HuH-7.5 (cell line): ENCODE measurements at regions not wholly inside any gene's neighbourhood (a gene's known extent, or its start where the extent isn't known, plus 50 kb on each side); places are given as distances from the start of the nearest gene placed in this dataset.
A peak's percentile ranks its signal among the peaks of the same experiment; 100 is the strongest.
"Not testable (repeated sequence)": the region's sequence is repeated elsewhere in the genome, so short reads cannot be mapped to it uniquely, and the experiment has no call there.

ENCODE experiments used
- DNase-seq: peaks from one replicate; pipeline ENCODE4 v3.0.0; 2011; ENCODE audit warnings: low spot score

DNA sequence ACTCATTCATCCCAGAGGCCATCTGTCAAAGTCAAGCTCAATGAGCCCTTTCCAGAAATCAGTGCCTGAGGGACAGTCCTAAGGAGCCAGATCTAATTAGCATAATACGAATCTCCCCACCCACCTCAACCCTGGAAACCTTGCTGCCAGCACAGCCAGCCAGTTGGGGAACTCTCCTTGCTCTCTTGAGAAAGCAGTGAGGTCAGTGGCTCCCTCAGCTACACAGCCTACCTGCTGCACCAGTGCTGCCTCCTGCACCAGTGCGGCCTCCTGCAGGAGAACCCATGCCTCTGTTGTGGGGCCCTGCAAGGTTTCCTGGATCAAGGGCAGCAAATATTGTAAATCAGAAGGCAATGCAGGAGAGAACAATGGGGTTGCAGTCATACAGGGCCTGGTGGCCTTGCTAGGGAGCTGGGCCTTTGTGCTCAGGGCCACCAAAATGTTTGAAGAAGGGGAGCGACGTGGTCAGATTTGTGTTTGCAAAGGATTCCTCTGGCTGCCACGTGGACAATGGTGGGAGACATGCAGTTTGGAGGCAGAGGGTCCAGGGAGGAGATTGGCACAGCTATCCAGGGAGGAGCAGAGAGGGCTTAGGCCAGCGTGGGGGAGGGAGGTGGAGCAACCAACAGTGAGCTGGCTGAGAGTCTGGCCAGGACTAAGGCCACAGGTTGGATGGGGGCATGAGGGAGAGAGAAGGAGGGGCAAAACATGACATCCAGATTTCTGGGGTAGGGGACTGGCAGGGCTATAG is 124.3 kb upstream of the MAMLD1 start:
- no peak for DNase-seq

- no peak for DNase-seq
These were observed 123.0 kb upstream of the MAMLD1 start for GRCh38 chrX:150239946-150240642.

DNA sequence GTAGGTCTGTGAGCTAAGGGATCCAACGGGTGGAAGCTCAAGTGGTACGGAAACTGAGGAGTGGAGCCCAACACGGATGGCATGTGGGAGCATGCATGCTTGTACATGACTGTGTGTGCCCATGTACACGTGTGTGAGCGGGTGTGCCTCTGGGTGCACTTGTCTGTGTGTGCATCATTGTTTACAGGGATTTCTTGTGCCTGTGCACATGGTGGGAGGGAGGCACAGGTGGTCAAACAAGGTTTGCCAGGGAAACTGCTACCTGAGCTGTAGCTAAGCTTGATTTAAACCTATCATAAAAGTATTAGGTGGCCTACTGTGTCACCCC is 122.5 kb upstream of the MAMLD1 start:
- no peak for DNase-seq

- DNase-seq: no peak
These were observed 109.0 kb upstream of the MAMLD1 start for GRCh38 chrX:150253959-150254620.

GRCh38 chrX:150254909-150255308 is 108.2 kb upstream of the MAMLD1 start:
- DNase-seq: no peak

DNA sequence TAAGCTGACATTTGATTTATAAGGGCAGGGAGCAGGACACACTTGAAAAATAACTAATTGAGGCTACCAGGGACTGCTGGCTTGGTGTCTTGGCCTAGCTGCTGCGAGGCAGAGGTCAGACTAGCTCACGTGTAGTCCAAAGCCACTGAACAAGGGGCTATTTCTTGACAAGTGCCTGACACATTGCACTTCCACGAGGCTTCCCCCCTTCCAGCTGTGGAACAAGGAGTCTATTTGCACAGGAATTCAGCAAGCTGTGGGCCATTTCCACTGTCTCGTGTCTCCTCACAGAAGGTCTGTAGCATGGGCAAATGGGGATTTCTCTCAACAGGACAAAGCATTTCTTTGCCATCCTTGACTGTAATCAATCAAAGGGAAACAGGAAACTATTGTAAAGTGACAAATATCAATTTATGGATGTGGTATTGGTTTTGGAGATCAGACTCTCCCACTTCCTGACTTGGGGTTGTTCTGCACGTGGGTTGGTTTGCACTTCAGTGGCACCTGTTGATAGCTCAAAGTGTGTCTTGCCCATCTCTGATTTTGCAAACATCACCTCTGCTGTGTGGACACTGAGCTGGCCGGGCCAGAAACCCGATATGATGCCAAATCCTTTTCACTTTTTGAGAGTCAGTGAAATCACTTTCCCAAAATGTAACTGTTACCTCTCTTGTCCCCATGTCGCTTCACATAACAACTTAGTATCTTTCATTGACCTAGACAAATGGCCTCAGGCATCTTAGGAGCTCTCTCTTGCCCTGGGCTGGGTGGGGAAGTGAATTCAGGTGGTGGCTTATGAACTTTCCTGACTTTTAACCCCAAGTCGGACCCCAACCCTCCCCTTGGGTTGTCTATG is 107.4 kb upstream of the MAMLD1 start:
- no peak for DNase-seq

- no peak for DNase-seq
These were observed 106.8 kb upstream of the MAMLD1 start for GRCh38 chrX:150256297-150256650.

DNA sequence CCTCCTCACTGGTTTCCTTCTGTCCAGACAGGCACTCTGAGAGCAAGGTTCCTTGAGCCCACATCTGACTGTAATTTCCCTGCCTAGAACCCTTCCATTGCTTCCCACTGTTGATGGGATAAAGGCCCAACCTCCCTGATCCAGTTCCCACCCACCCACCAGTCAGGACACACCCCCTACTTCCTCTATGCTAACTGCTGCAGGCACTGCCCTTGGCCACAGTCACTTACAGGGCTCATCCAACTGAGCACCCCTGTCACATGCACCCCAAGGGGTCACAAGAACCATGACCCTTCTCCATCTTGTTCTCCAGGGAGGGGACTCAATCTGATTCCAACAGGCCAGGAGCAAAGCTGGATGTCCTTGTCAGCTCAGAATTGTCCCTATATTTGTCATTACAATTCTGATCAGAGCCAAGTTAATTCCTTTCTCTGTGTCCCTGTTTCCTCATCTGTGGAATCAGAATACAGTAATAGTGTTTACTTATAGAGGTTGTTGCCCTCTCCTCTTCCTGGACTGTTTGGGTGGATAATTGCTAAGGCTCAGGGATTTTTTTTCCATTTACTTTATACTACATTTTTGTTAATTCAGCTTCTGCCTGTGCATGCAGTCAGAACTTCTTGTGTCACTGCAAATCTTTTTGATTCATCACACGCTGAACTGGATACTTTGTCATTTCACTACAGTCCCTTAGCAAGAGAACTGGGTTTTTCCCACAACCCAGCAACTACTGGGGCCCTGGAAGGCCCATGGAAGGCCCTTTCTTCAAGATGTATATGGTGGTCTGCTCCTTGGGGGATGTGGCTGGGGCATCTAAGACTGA is 105.6 kb upstream of the MAMLD1 start:
- no peak for DNase-seq

- no peak for DNase-seq
These were observed 105.0 kb upstream of the MAMLD1 start for GRCh38 chrX:150258176-150258425.

- DNase-seq: no peak
These were observed 104.4 kb upstream of the MAMLD1 start for GRCh38 chrX:150258463-150259430.

- no peak for DNase-seq
These were observed 100.7 kb upstream of the MAMLD1 start for GRCh38 chrX:150262456-150262855.

GRCh38 chrX:150268839-150269355 is 94.2 kb upstream of the MAMLD1 start:
- no peak for DNase-seq

- DNase-seq: peak; percentile 15
These were observed 93.4 kb upstream of the MAMLD1 start for GRCh38 chrX:150269605-150270254.

DNA sequence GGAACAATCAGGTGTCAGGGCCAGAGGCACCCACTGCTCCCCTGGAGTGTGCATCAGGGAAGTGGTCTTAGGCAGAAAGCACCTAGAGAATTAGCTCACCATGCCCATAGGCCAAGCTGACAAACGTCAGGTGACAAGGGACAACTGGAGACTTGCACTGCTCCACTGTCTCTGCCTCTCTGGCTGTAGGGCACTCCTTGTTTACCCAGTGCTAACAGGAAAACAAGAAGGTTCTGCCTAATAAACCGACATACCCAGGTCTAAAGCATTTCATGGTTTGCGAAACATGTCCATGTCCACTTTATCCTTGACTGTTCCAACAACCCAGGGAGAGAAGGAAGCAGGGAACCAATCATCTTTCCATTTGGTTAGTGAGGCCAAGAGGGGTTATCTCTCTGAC is 92.5 kb upstream of the MAMLD1 start:
- DNase-seq: no peak

- DNase-seq: not testable (repeated sequence)
These were observed 89.4 kb upstream of the MAMLD1 start for GRCh38 chrX:150273575-150274294.

GRCh38 chrX:150282953-150283352 is 80.2 kb upstream of the MAMLD1 start:
- no peak for DNase-seq

DNA sequence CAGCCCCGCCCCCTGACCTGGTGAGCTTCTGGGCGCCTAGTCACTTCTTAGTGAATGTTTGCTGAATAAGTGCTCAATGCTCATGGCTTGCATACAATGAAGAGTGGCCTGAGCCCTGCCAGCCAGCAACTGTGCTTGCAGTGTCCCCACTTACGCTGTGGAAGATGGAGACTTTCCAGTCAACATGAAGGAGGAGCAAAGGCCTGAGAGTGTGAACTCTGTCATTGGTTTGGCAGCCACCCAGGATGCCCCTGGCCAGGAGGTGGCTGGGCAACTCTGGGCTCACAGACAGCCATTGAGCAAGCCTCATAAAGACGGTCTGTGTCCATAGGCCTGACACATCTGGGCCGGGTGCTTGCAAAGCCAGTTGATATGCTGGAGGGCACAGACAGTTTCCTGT is 72.1 kb upstream of the MAMLD1 start:
- no peak for DNase-seq

- no peak for DNase-seq
These were observed 69.7 kb upstream of the MAMLD1 start for GRCh38 chrX:150293311-150294013.
